ENCODE measurements at regions not wholly inside any gene's neighbourhood (a gene's known extent, or its start where the extent isn't known, plus 50 kb on each side); places are given as distances from the start of the nearest gene placed in this dataset.
A peak's percentile ranks its signal among the peaks of the same experiment; 100 is the strongest.

DNA sequence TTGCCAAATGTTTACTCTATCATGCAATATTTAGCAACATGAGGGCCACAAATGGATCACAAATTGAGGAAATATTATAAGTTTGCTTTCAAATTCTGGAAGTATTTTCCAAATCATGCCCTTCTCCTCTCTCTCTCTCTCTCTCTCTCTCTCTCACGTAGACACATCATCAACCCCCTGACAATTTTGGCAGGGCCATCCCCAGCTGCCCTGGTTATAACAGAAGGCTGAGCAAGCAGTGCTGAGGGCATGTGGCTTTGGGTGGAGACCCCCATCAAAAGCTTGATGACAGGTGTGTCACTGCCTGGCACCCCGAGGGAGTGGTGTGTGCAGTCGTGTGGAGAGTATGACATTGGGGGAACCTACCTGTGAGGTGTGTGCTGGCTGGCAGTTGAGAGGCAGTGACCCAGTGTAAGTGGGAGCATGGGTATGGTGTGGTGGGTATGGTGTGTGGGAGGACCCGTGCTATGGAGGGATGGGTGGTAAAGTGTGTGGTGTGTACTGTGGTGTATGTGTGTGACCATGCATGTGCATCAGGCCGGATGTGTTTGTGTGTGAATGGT is 224.5 kb downstream of the TTC32 start:
- peak overlapping the region in 2 of 10 donors; percentile 62 to 73 for H3K27ac ChIP-seq
- H3K4me1 ChIP-seq: peaks cover 0 to 14% (median 7%) of the 10 kb centered on the region in 9 donors
- no peaks in the 10 kb centered on the region for H3K36me3 ChIP-seq
- DNase-seq (no peak), ATAC-seq (peak in 3 of 8 donors; percentile 1 to 34 (median 1))
- H3K27me3 ChIP-seq: no peaks in the 10 kb centered on the region
- TF ChIP-seq, protein P1, sequence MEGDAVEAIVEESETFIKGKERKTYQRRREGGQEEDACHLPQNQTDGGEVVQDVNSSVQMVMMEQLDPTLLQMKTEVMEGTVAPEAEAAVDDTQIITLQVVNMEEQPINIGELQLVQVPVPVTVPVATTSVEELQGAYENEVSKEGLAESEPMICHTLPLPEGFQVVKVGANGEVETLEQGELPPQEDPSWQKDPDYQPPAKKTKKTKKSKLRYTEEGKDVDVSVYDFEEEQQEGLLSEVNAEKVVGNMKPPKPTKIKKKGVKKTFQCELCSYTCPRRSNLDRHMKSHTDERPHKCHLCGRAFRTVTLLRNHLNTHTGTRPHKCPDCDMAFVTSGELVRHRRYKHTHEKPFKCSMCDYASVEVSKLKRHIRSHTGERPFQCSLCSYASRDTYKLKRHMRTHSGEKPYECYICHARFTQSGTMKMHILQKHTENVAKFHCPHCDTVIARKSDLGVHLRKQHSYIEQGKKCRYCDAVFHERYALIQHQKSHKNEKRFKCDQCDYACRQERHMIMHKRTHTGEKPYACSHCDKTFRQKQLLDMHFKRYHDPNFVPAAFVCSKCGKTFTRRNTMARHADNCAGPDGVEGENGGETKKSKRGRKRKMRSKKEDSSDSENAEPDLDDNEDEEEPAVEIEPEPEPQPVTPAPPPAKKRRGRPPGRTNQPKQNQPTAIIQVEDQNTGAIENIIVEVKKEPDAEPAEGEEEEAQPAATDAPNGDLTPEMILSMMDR (IDR thresholded peaks at IDR 0.05): no peak
- H3K4me3 ChIP-seq: no peak overlapping the region
- no peaks in the 10 kb centered on the region for H3K9me3 ChIP-seq
- intact Hi-C loops (cut with DNase I): loop anchor here in 3 of 10 donors (2.0 to 10.0 kb wide), 4 partner anchors 26 to 702 kb away; partner anchors contain the start of gene OSR1 (in 1 of the 3)
- 85 to 86% methylated on average over 5 of the region's 5 CpGs for WGBS, 2 donors

DNA sequence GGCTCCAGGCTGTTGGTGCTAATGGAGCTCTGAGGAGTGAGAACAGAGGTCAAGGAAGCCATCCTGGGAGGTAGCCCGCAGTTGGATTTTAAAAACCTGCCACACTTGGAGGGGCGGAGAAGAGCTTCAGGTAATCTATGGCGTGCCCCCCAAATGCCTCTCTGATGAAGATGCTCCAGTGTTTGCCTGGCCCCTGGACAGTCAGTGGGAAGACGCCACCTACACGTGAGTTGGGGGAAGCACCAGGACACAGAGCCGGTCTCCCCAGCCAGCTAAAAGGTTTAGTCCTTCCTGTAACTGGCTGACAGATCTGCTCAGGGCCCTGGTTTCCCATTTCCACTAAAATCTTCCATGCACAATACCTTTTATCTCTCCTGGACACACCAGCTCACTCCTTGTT is 225.0 kb downstream of the TTC32 start:
- Histone ChIP-seq H3K4me1 (peaks cover 0 to 14% (median 7%) of the 10 kb centered on the region in 9 donors), H3K4me3 (no peak overlapping the region), H3K27me3 (no peaks in the 10 kb centered on the region), H3K36me3 (no peaks in the 10 kb centered on the region), H3K9me3 (no peaks in the 10 kb centered on the region), H3K27ac (no peak overlapping the region)
- 84 to 91% methylated on average over 6 of the region's 6 CpGs for WGBS, 2 donors
- intact Hi-C loops (cut with DNase I): loop anchor here in 3 of 10 donors (2.0 to 10.0 kb wide), 4 partner anchors 26 to 702 kb away; partner anchors contain the start of gene OSR1 (in 1 of the 3)
- no peak for DNase-seq
- TF ChIP-seq, protein P1 (IDR thresholded peaks at IDR 0.05): no peak
- no peak for ATAC-seq

DNA sequence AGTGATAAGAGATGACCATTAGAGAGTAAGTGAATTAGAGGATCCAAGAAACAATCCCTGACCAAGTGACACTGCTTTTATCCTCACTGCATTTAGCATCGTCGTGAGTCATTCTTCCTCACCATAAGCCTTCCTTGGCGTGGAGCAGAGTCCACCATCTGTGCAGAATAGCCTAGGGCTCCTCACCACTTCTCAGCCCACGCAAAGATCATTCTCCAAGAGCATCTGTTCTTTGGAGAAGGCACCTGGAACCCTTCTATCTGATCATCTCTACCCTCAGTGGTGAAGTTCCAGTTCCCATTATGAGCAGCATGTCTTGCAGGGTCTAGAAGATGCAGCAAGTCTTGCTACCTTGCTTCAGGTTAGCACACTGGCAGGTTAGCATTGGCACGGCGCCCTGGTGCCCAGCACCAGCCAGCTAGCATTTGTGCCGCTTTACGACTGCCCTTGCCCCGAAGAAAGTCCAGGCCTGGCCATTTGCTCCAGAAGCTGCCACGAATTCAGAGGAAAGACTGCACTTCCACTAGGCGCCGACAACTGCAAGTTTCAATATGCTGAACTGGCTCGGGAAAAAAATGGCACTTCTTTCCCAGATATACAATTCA is 225.8 kb downstream of the TTC32 start:
- peaks cover 0 to 14% (median 7%) of the 10 kb centered on the region in 9 donors for H3K4me1 ChIP-seq
- H3K4me3 ChIP-seq: no peak overlapping the region
- no peak for DNase-seq
- no peak overlapping the region for H3K27ac ChIP-seq
- intact Hi-C loops (cut with DNase I): loop anchor here in 3 of 10 donors (2.0 to 10.0 kb wide), 4 partner anchors 25 to 701 kb away; partner anchors contain the start of gene OSR1 (in 1 of the 3)
- H3K9me3 ChIP-seq: no peaks in the 10 kb centered on the region
- no peak for ATAC-seq
- no peaks in the 10 kb centered on the region for H3K36me3 ChIP-seq
- 91 to 93% methylated on average over 13 of the region's 13 CpGs for WGBS, 2 donors
- no peaks in the 10 kb centered on the region for H3K27me3 ChIP-seq
- TF ChIP-seq, protein P1 (IDR thresholded peaks at IDR 0.05): no peak

DNA sequence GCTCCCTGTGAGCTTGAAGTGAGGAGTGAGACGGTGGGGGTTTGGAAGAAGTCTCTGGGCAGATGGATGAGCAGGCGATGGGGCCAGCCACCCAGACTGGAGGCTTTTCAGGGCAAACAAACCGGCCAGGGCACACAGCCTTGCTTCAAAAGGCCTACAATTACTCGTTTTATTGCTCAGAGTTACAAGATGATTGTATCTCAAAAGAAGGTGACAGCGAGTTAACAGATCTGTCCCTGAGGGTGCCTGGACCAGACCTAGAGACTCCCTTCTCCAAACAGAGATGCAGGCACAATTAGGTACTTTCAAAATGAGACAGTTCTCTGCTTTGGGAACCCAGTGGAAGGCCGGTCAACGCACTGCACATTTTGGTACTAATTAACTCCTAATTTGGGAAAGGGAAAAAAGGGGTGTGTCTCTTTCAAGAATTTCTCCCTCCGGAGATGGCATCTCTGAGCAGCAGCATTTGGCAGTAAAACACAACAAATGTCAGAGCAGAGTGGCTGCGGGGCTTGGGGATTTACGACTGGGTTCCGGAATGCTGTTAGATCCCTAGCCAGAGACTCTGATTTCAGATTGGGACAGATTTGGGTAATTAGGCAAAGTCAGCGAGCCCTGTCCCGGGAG is 226.7 kb downstream of the TTC32 start:
- no peak overlapping the region for H3K27ac ChIP-seq
- peaks cover 0 to 14% (median 7%) of the 10 kb centered on the region in 9 donors for H3K4me1 ChIP-seq
- no peak overlapping the region for H3K4me3 ChIP-seq
- intact Hi-C loops (cut with DNase I): loop anchor here in 2 of 10 donors (10.0 kb wide), 3 partner anchors 190 to 700 kb away; partner anchors contain the start of gene OSR1 (in 1 of the 2)
- TF ChIP-seq, protein P1 (IDR thresholded peaks at IDR 0.05): no peak
- WGBS, 2 donors: 73 to 79% methylated on average over 13 of the region's 13 CpGs
- H3K36me3 ChIP-seq: no peaks in the 10 kb centered on the region
- no peak for ATAC-seq
- DNase-seq: no peak
- H3K9me3 ChIP-seq: no peaks in the 10 kb centered on the region
- H3K27me3 ChIP-seq: no peaks in the 10 kb centered on the region
